GM13977 (cell line): ENCODE measurements at regions not wholly inside any gene's neighbourhood (a gene's known extent, or its start where the extent isn't known, plus 50 kb on each side); places are given as distances from the start of the nearest gene placed in this dataset.

Experiments
- DNase-seq: peaks from one replicate; pipeline ENCODE4 v3.0.0; 2012; ENCODE audit warnings: low spot score
- CTCF ChIP-seq: IDR thresholded peaks from 2 replicates; pipeline ENCODE4 v1.5.1; 2012; ENCODE audit warnings: mild to moderate bottlenecking, control low read depth; ENCODE audit not compliant: insufficient read depth; ENCODE audit errors: extremely low read depth, missing control alignments
- in situ Hi-C: fragments of 300-500 bp; cut with MboI; formaldehyde crosslinking; loops from one replicate; pipeline ENCODE4 v1.12.0; 2022; ENCODE audit warnings: low sequenced_read_pairs, low pct_unique_long_range_greater_than_20kb, mixed read lengths, inconsistent platforms; ENCODE audit not compliant: unreplicated experiment

GRCh38 chr1:233732206-233732605 is 118.3 kb downstream of the KCNK1 start:
- no peak for DNase-seq
- in situ Hi-C loops: no loop called here
- TF ChIP-seq CTCF: no peak

- in situ Hi-C loops: no loop called here
- no peak for TF ChIP-seq CTCF
- DNase-seq: no peak
These were observed 120.5 kb downstream of the KCNK1 start for GRCh38 chr1:233734456-233734855.

- DNase-seq: no peak
- in situ Hi-C loops: no loop called here
These were observed 121.4 kb downstream of the KCNK1 start for GRCh38 chr1:233735331-233735730.

GRCh38 chr1:233735847-233736246 is 121.9 kb downstream of the KCNK1 start:
- DNase-seq: no peak
- no peak for TF ChIP-seq CTCF
- in situ Hi-C loops: no loop called here

More at GRCh38 chr1:233735331-233735730, 121.4 kb downstream of the KCNK1 start:
- no peak for TF ChIP-seq CTCF

GRCh38 chr1:233737341-233737740 is 123.4 kb downstream of the KCNK1 start:
- in situ Hi-C loops: no loop called here
- DNase-seq: no peak
- no peak for TF ChIP-seq CTCF

- no peak for DNase-seq
- in situ Hi-C loops: no loop called here
- TF ChIP-seq CTCF: no peak
These were observed 124.5 kb downstream of the KCNK1 start for GRCh38 chr1:233738396-233738795.

GRCh38 chr1:233738850-233739249 is 124.9 kb downstream of the KCNK1 start:
- DNase-seq: no peak
- no peak for TF ChIP-seq CTCF
- in situ Hi-C loops: no loop called here
